ENCODE measurements at regions not wholly inside any gene's neighbourhood (a gene's known extent, or its start where the extent isn't known, plus 50 kb on each side); places are given as distances from the start of the nearest gene placed in this dataset.

DNA sequence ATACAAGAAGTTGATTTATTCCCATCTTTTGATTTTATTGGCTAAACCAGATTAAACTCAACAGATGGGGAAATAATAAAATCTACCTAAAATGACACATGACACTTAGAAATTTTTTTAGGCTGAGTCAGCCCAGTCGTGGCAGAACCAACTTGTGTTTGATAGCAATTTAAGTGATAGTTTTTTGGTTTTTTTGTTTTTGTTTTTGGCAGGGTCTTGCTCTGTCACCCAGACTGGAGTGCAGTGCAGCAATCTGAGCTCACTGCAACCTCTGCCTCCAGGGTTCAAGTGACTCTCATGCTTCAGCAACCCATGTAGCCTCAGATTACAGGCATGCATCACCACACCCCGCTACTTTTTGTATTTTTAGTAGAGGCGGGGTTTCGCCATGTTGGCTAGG, 370.3 kb upstream of the NOCT start:
- no peak overlapping the region for H3K4me3 ChIP-seq
- H3K27ac ChIP-seq: no peak overlapping the region
- no peaks in the 10 kb centered on the region for H3K9me3 ChIP-seq
- WGBS, 2 donors: 64 to 91% methylated on average over 4 of the region's 4 CpGs
- TF ChIP-seq, protein P1, sequence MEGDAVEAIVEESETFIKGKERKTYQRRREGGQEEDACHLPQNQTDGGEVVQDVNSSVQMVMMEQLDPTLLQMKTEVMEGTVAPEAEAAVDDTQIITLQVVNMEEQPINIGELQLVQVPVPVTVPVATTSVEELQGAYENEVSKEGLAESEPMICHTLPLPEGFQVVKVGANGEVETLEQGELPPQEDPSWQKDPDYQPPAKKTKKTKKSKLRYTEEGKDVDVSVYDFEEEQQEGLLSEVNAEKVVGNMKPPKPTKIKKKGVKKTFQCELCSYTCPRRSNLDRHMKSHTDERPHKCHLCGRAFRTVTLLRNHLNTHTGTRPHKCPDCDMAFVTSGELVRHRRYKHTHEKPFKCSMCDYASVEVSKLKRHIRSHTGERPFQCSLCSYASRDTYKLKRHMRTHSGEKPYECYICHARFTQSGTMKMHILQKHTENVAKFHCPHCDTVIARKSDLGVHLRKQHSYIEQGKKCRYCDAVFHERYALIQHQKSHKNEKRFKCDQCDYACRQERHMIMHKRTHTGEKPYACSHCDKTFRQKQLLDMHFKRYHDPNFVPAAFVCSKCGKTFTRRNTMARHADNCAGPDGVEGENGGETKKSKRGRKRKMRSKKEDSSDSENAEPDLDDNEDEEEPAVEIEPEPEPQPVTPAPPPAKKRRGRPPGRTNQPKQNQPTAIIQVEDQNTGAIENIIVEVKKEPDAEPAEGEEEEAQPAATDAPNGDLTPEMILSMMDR (IDR thresholded peaks at IDR 0.05): no peak
- H3K36me3 ChIP-seq: no peaks in the 10 kb centered on the region
- H3K27me3 ChIP-seq: no peaks in the 10 kb centered on the region
- intact Hi-C loops (cut with DNase I): no loop called here
- DNase-seq (no peak), ATAC-seq (no peak)
- H3K4me1 ChIP-seq: peaks cover 0 to 5% (median 0%) of the 10 kb centered on the region in 9 donors

DNA sequence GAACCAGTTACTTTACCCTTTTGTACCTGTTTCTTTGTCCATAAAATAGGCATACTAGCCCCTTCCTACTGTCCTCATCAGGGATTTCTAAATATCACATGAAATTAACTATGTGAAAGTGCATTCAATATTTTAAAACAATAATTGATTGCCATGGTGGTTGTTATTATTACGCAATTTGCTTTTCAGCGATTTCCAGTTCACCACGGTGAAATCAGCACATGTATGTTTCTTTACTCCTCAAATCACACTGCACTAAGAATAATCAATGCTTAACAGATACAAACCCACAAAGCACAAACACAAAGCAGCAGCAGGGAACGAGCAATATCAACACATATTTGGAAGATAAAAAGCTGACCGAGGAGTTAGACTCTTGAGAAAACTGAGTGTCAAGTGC, 371.3 kb upstream of the NOCT start:
- Histone ChIP-seq H3K27ac (no peak overlapping the region), H3K27me3 (no peaks in the 10 kb centered on the region), H3K9me3 (no peaks in the 10 kb centered on the region), H3K4me1 (peaks cover 0 to 5% (median 0%) of the 10 kb centered on the region in 9 donors), H3K36me3 (no peaks in the 10 kb centered on the region), H3K4me3 (no peak overlapping the region)
- WGBS, 2 donors: 49 to 58% methylated on average over 5 of the region's 5 CpGs
- TF ChIP-seq, protein P1 (IDR thresholded peaks at IDR 0.05): no peak
- intact Hi-C loops (cut with DNase I): no loop called here
- no peak for ATAC-seq
- DNase-seq: no peak

DNA sequence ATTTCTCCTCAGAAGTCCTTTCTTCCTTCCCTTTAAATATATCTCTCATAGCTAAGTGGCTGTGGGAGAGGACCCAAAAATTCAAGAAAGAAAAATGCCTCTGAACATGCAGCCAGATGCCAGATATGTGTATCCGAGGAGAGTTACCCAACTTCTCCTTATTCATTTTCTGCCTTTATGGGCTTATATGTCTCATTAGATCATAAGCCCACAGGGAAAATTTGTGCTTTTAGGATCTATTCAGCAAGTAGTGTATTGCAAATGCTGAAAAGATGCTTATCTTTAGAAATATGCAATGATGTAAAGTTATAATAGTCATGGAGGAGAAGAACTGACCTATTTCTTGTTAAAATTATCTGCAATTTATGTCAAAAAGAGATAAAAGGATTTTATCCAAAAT, 371.8 kb upstream of the NOCT start:
- DNase-seq: no peak
- intact Hi-C loops (cut with DNase I): no loop called here
- Histone ChIP-seq H3K4me3 (no peak overlapping the region), H3K9me3 (no peaks in the 10 kb centered on the region), H3K36me3 (no peaks in the 10 kb centered on the region), H3K4me1 (peaks cover 0 to 5% (median 0%) of the 10 kb centered on the region in 9 donors), H3K27me3 (no peaks in the 10 kb centered on the region), H3K27ac (no peak overlapping the region)
- TF ChIP-seq, protein P1 (IDR thresholded peaks at IDR 0.05): no peak
- ATAC-seq: no peak
- WGBS, 2 donors: 39 to 55% methylated on average over 1 of the region's 1 CpG

DNA sequence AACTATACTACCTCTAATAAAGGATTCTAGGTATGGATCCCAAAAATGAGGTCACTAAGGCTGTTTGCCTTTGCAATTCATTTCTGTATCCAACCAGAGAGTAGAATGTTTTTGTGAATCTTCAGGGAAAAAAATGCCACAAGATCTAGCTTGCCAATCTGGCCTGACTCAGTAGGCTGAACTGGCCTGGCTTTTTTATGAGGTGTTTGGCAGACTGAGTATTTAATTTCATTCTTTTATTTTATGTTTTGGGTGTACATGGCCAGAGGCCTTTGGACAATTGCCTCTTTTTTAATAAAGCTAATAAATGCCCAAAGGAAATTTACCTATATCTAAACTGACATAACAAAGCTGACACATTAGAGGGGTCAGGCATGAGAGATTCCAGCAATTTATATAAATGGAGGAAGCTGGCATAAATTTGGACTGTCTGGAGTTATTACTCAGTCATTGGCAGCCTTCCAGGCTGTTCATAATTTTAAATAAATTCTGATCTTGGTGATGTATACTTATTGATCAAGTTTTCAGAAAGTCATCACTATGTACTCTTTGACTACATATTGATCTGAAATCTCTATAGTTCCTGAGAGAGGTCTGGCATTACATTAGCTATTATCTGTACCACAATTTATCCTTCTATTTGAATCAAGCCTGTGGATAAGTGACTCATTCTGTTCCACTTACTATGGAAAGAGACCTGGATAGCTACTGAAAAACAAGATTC, 376.4 kb upstream of the NOCT start:
- no peak overlapping the region for H3K27ac ChIP-seq
- TF ChIP-seq, protein P1 (IDR thresholded peaks at IDR 0.05): no peak

More for the DNA sequence above, 376.4 kb upstream of the NOCT start:
- ATAC-seq: no peak
- intact Hi-C loops (cut with DNase I): no loop called here
- Histone ChIP-seq H3K4me3 (no peak overlapping the region), H3K9me3 (no peaks in the 10 kb centered on the region), H3K4me1 (peaks cover 0 to 4% (median 0%) of the 10 kb centered on the region in 9 donors), H3K36me3 (no peaks in the 10 kb centered on the region), H3K27me3 (no peaks in the 10 kb centered on the region)
- DNase-seq: no peak

Measured in heart right ventricle (tissue), 16 donors.